PFSK-1 (cell line): ENCODE measurements at regions not wholly inside any gene's neighbourhood (a gene's known extent, or its start where the extent isn't known, plus 50 kb on each side); places are given as distances from the start of the nearest gene placed in this dataset.

Experiments
- TAF1 ChIP-seq: IDR thresholded peaks from 2 replicates; pipeline ENCODE4 v1.6.1; 2012; ENCODE audit warnings: low read length, control low read depth, borderline replicate concordance; ENCODE audit not compliant: insufficient read depth
- TF ChIP-seq, protein P1 (sequence below), 2 experiments: IDR thresholded peaks; 2 replicates each; pipeline versions ENCODE4 v1.6.1 to v1.8.0; 2011 to 2012; ENCODE audit warnings: low read depth in 2 of 2, low read length in 2 of 2, control low read depth in 1 of 2, inconsistent platforms in 1 of 2, mild to moderate bottlenecking in 1 of 2, moderate library complexity in 1 of 2; ENCODE audit not compliant: insufficient read depth in 1 of 2

DNA sequence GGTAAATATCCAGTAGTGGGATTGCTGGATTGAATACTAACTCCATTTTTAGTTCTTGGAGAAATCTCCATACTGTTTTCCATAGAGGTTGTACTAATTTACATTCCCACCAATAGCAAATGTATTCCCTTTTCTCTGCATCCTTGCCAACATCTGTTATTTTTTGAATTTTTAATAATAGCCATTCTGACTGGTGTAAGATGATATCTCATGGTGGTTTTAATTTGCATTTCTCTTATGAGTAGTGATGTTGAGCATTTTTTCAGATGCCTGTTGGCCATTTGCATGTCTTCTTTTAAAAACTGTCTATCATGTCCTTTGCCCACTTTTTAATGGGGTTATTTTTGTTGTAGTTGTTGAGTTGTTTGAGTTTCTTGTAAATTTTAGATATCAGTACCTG, 253.2 kb downstream of the HAO1 start:
- TF ChIP-seq, protein P1, sequence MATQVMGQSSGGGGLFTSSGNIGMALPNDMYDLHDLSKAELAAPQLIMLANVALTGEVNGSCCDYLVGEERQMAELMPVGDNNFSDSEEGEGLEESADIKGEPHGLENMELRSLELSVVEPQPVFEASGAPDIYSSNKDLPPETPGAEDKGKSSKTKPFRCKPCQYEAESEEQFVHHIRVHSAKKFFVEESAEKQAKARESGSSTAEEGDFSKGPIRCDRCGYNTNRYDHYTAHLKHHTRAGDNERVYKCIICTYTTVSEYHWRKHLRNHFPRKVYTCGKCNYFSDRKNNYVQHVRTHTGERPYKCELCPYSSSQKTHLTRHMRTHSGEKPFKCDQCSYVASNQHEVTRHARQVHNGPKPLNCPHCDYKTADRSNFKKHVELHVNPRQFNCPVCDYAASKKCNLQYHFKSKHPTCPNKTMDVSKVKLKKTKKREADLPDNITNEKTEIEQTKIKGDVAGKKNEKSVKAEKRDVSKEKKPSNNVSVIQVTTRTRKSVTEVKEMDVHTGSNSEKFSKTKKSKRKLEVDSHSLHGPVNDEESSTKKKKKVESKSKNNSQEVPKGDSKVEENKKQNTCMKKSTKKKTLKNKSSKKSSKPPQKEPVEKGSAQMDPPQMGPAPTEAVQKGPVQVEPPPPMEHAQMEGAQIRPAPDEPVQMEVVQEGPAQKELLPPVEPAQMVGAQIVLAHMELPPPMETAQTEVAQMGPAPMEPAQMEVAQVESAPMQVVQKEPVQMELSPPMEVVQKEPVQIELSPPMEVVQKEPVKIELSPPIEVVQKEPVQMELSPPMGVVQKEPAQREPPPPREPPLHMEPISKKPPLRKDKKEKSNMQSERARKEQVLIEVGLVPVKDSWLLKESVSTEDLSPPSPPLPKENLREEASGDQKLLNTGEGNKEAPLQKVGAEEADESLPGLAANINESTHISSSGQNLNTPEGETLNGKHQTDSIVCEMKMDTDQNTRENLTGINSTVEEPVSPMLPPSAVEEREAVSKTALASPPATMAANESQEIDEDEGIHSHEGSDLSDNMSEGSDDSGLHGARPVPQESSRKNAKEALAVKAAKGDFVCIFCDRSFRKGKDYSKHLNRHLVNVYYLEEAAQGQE (IDR thresholded peaks at IDR 0.05; ENCODE audit: insufficient read depth in 1 of 2, low read depth in 2 of 2, low read length in 2 of 2), result no peak
- TF ChIP-seq TAF1, result no peak
